GM10266 (cell line): ENCODE measurements at regions not wholly inside any gene's neighbourhood (a gene's known extent, or its start where the extent isn't known, plus 50 kb on each side); places are given as distances from the start of the nearest gene placed in this dataset.
"Not testable (repeated sequence)": the region's sequence is repeated elsewhere in the genome, so short reads cannot be mapped to it uniquely, and the experiment has no call there.

Source experiments
- DNase-seq: peaks from one replicate; pipeline ENCODE4 v3.0.0; 2012; ENCODE audit errors: extremely low spot score
- TF ChIP-seq, protein P1 (sequence below): IDR thresholded peaks from 2 replicates; pipeline ENCODE4 v1.5.1; 2012; ENCODE audit warnings: mild to moderate bottlenecking, low read depth; ENCODE audit not compliant: control insufficient read depth, insufficient read depth; ENCODE audit errors: missing control alignments

DNA sequence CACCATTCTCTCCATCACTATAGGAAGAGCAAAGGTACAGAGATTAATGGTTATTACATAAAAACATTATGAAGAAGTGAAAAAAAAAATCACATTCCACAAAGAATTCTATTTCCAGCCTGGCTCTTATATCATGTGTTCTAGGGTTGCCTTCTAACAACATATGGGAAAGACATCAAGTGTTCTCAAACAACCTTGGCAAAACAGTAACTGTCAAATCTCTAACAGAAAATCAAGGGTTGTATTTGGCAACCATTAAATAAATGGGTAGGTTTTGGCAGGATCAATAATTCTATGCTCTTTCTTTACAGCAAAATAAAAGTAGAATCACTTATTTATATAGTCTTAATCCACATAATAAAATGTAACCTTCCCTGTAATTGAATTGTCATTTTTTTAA, 728.9 kb downstream of the MAT2B start:
- no peak for DNase-seq
- TF ChIP-seq, protein P1, sequence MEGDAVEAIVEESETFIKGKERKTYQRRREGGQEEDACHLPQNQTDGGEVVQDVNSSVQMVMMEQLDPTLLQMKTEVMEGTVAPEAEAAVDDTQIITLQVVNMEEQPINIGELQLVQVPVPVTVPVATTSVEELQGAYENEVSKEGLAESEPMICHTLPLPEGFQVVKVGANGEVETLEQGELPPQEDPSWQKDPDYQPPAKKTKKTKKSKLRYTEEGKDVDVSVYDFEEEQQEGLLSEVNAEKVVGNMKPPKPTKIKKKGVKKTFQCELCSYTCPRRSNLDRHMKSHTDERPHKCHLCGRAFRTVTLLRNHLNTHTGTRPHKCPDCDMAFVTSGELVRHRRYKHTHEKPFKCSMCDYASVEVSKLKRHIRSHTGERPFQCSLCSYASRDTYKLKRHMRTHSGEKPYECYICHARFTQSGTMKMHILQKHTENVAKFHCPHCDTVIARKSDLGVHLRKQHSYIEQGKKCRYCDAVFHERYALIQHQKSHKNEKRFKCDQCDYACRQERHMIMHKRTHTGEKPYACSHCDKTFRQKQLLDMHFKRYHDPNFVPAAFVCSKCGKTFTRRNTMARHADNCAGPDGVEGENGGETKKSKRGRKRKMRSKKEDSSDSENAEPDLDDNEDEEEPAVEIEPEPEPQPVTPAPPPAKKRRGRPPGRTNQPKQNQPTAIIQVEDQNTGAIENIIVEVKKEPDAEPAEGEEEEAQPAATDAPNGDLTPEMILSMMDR: no peak

DNA sequence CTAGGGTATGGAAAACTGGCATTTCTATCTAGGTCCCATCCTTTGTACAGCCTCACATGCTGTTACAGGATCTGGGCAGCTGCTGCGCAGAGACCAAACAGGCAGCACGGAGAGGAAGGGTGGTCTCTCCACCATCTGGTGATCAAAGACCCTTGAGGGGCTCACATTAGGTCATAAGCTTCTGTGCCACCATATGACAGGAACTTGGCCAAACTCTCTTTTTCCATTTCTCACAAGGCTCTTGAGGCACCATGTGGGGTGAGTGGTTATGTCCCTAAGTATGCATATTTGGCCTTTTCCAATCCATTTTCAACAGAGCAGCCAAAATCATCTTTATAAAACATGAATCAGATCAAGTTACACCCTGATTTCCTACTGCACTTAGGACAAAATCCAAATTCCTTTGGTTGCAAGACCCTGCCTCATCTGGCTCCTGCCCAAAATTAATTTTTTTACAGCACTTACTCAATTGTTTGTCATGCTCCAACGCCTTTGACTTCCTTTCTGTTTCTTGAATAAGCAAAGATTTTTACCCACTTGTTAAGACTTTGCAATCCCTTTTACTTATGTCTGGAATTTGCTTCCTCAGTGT, 730.0 kb downstream of the MAT2B start:
- DNase-seq: no peak
- TF ChIP-seq, protein P1: no peak

DNA sequence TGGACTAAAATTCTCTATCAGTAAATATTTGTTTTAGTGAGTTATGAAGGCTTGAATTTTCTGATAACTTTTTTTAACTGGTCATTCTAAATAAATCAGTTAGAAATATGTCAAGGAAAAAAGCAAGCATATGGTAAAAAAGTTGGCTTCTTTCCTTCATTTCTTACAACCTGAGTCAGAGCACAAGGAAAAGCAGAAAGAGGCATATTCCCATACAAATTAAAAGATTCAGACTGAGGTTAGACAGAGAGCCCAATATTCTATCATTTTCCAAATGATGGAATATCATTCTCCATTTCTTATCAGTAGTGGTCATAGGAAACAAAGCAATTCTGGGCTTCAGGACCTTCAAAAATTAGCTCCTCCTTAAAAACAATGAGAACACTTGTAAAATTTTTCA, 732.1 kb downstream of the MAT2B start:
- no peak for DNase-seq

DNA sequence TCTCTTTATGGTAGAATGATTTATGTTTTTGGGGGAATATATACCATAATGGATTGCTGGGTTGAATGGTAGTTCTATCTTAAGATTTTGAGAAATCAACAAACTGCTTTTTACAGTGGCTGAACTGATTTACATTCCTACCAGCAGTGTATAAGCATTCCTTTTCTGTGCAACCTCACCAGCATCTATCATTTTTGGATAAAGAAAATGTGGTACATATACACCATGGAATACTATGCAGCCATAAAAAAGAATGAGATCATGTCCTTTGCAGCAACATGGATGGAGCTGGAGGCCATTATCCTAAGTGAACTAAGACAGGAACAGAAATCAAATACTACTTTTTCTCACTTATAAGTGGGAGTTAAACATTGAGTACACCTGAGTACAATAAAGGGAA, 746.4 kb downstream of the MAT2B start:
- DNase-seq: not testable (repeated sequence)

More for the DNA sequence above, 732.1 kb downstream of the MAT2B start:
- TF ChIP-seq, protein P1: no peak

DNA sequence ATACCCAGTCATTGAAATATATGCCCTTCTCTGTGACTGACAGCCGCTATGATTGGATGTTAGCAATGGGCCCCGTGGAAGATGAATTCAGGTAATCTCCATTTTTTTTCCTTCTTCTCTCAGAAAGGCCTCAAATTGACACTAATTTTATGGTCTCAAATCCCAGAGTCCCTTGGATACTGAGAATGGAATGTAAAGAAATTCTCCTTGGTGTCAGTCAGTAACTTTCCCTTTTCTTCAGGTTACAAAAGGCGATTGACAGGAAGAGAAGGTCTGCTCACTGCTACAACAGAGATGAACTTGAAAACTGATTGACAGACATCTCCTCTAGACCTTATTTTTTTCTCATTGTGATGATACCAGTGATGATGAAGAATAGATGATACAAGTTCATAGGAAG, 748.3 kb downstream of the MAT2B start:
- TF ChIP-seq, protein P1: no peak
- DNase-seq: no peak

DNA sequence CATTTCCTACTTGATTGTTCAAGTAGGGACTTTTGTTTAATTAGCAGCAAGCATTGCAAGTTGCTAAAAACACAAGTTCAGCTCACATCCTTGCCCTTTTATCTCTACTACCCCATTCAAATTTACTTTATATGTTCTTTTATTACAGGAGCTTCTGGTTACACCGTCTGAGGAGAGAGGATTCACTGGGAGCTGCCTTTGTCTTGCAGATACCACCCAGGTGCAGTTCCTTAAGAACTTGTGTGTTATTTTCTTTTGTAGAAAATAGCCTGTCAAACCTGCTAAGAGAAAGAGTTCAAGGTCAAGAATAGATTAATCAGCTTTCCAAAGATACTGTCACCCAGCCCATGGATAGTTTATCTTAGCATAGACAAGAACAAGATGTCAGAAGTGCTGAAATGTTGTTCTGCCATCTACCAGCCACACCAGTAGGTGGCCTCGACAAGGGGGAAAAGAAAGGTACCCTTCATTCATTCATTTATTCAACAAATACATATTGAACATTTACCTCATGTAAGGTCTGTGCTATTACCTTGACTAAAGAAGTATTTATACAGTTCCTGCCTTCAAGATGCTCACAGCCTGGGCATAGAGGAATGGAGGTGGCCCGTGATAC, 750.3 kb downstream of the MAT2B start:
- DNase-seq: no peak
- TF ChIP-seq, protein P1: no peak

DNA sequence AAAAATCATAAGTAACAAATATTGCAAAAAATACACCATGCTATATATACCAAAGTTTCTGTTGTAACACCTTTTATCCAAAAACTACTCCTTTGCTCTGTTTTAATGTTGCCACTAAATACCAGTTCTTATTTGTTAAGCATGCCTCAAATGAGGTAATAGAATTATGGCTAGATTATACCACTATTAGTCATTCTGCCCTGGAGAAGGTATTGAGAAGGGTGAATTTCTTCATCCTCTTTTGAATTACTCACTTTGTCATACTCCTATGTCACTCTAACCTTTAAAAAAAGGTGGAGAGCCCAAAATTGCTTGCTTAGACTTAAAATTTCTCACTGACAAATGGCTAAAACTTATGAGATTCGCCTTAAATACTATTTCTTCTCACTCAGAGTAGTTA, 750.9 kb downstream of the MAT2B start:
- TF ChIP-seq, protein P1: no peak
- DNase-seq: no peak
